GM23248 (cell line): ENCODE measurements at regions not wholly inside any gene's neighbourhood (a gene's known extent, or its start where the extent isn't known, plus 50 kb on each side); places are given as distances from the start of the nearest gene placed in this dataset.

Experiments used
- EZH2 ChIP-seq: fragments of 200-600 bp; sonication (generic); IDR thresholded peaks from 2 replicates; pipeline ENCODE4 v1.6.1; 2018; ENCODE audit warnings: antibody characterized with exemption, mild to moderate bottlenecking; ENCODE audit not compliant: insufficient read depth, poor library complexity, severe bottlenecking
- EZH2phosphoT487 ChIP-seq: fragments of 200-600 bp; sonication (generic); IDR thresholded peaks from 2 replicates; pipeline ENCODE4 v1.6.1; 2018; ENCODE audit warnings: antibody characterized with exemption, moderate library complexity, mild to moderate bottlenecking, low read depth; ENCODE audit not compliant: insufficient read depth

- TF ChIP-seq EZH2phosphoT487 (no peak), EZH2 (no peak)
These were observed 327.5 kb upstream of the LYPLAL1 start for GRCh38 chr1:218846181-218846580.
